ENCODE measurements at regions not wholly inside any gene's neighbourhood (a gene's known extent, or its start where the extent isn't known, plus 50 kb on each side); places are given as distances from the start of the nearest gene placed in this dataset.
A peak's percentile ranks its signal among the peaks of the same experiment; 100 is the strongest.
"Not testable (repeated sequence)": the region's sequence is repeated elsewhere in the genome, so short reads cannot be mapped to it uniquely, and the experiment has no call there.

- DNase-seq = peak in 1 of 2 donors; percentile 40
- no peak overlapping the region for H3K27ac ChIP-seq
- 93 to 97% (median 96%) methylated on average over 42 to 47 of the region's 47 CpGs for WGBS, 3 donors
- intact Hi-C loops (cut with DNase I) = no loop called here
- TF ChIP-seq CTCF (IDR thresholded peaks at IDR 0.05) = no peak
- no peak overlapping the region for H3K4me3 ChIP-seq
- H3K27me3 ChIP-seq (ENCODE audit: insufficient read depth in 3 of 3, low read length in 2 of 3) = no peaks in the 10 kb centered on the region
- H3K4me1 ChIP-seq = no peaks in the 10 kb centered on the region
- no peaks in the 10 kb centered on the region for H3K9me3 ChIP-seq
- no peaks in the 10 kb centered on the region for H3K36me3 ChIP-seq (ENCODE audit: insufficient read depth in 1 of 2, low read depth in 1 of 2)
- no peak for ATAC-seq
Measured at GRCh38 chr7:145360511-145361100, 524.8 kb upstream of the TPK1 start.

GRCh38 chr7:145350334-145350733 lies 514.5 kb upstream of the TPK1 start:
- Histone ChIP-seq H3K27me3 (ENCODE audit: insufficient read depth in 3 of 3, low read length in 2 of 3) (no peaks in the 10 kb centered on the region), H3K36me3 (ENCODE audit: insufficient read depth in 1 of 2, low read depth in 1 of 2) (no peaks in the 10 kb centered on the region), H3K27ac (no peak overlapping the region), H3K4me3 (no peak overlapping the region), H3K4me1 (no peaks in the 10 kb centered on the region), H3K9me3 (peaks cover 6% of the 10 kb centered on the region)
- TF ChIP-seq CTCF (IDR thresholded peaks at IDR 0.05) = no peak
- DNase-seq (no peak), ATAC-seq (no peak)
- intact Hi-C loops (cut with DNase I) = no loop called here
- WGBS, 3 donors = 90 to 94% (median 92%) methylated on average over 3 of the region's 3 CpGs

GRCh38 chr7:145349452-145349851 lies 513.6 kb upstream of the TPK1 start:
- H3K9me3 ChIP-seq; intact Hi-C loops (cut with DNase I): not testable (repeated sequence)

GRCh38 chr7:145347271-145347670 lies 511.4 kb upstream of the TPK1 start:
- 75 to 90% (median 83%) methylated on average over 8 of the region's 8 CpGs for WGBS, 3 donors
- H3K9me3 ChIP-seq = peaks cover 6% of the 10 kb centered on the region
- no peaks in the 10 kb centered on the region for H3K36me3 ChIP-seq (ENCODE audit: insufficient read depth in 1 of 2, low read depth in 1 of 2)
- no peaks in the 10 kb centered on the region for H3K27me3 ChIP-seq (ENCODE audit: insufficient read depth in 3 of 3, low read length in 2 of 3)
- no peak for DNase-seq
- TF ChIP-seq CTCF (IDR thresholded peaks at IDR 0.05) = no peak
- H3K4me1 ChIP-seq = no peaks in the 10 kb centered on the region
- intact Hi-C loops (cut with DNase I) = no loop called here
- H3K27ac ChIP-seq = no peak overlapping the region
- no peak for ATAC-seq
- H3K4me3 ChIP-seq = no peak overlapping the region

More at GRCh38 chr7:145349452-145349851, 513.6 kb upstream of the TPK1 start:
- H3K27me3 ChIP-seq (ENCODE audit: insufficient read depth in 3 of 3, low read length in 2 of 3); H3K27ac ChIP-seq; ATAC-seq; DNase-seq; H3K36me3 ChIP-seq (ENCODE audit: insufficient read depth in 1 of 2, low read depth in 1 of 2); H3K4me1 ChIP-seq; H3K4me3 ChIP-seq: not testable (repeated sequence)

GRCh38 chr7:145339319-145339718 lies 503.5 kb upstream of the TPK1 start:
- WGBS, 3 donors = 49 to 62% (median 53%) methylated on average over 2 of the region's 2 CpGs
- ATAC-seq (no peak), DNase-seq (no peak)
- Histone ChIP-seq H3K36me3 (ENCODE audit: insufficient read depth in 1 of 2, low read depth in 1 of 2) (no peaks in the 10 kb centered on the region), H3K27me3 (ENCODE audit: insufficient read depth in 3 of 3, low read length in 2 of 3) (no peaks in the 10 kb centered on the region), H3K4me1 (no peaks in the 10 kb centered on the region), H3K27ac (no peak overlapping the region), H3K4me3 (no peak overlapping the region), H3K9me3 (peaks cover 1% of the 10 kb centered on the region)
- no peak for TF ChIP-seq CTCF (IDR thresholded peaks at IDR 0.05)
- intact Hi-C loops (cut with DNase I) = no loop called here
